ENCODE measurements at regions not wholly inside any gene's neighbourhood (a gene's known extent, or its start where the extent isn't known, plus 50 kb on each side); places are given as distances from the start of the nearest gene placed in this dataset.
A peak's percentile ranks its signal among the peaks of the same experiment; 100 is the strongest.

- peaks cover 22% of the 10 kb centered on the region for H3K4me1 ChIP-seq (ENCODE audit: insufficient read depth)
- H3K4me2 ChIP-seq (ENCODE audit: unreplicated experiment) = no peak overlapping the region
- H3F3A ChIP-seq (ENCODE audit: insufficient read depth) = peaks cover 12% of the 10 kb centered on the region; the same call in 1 of the 2 replicates
- in situ Hi-C loops (cut with MboI) = no loop called here
- H3K36me3 ChIP-seq (ENCODE audit: low read depth) = no peaks in the 10 kb centered on the region
- H3K27ac ChIP-seq = peak overlapping the region; percentile 74
- no peaks in the 10 kb centered on the region for H4K20me1 ChIP-seq (ENCODE audit: insufficient read depth)
- TF ChIP-seq EZH2phosphoT487 (IDR thresholded peaks at IDR 0.05; ENCODE audit: insufficient read depth, low read depth) (no peak), EZH2 (IDR thresholded peaks at IDR 0.05; ENCODE audit: insufficient read depth, poor library complexity, severe bottlenecking) (no peak)
- DNase-seq = no peak
- no peaks in the 10 kb centered on the region for H3K9me3 ChIP-seq (ENCODE audit: low read depth)
- 70 to 80% methylated on average over 2 of the region's 2 CpGs for WGBS, 2 experiments (ENCODE audit: low coverage in 1 of 2, low lambda C conversion rate in 2 of 2, missing lambda C conversion rate in 2 of 2)
- no peak overlapping the region for H3K9ac ChIP-seq
- no peaks in the 10 kb centered on the region for H3K79me2 ChIP-seq (ENCODE audit: insufficient read depth)
- H3K4me3 ChIP-seq = no peak overlapping the region
- H3K27me3 ChIP-seq (replicated peaks; ENCODE audit: insufficient read depth) = no peaks in the 10 kb centered on the region
- peak overlapping the region; percentile 81 for H2AFZ ChIP-seq
- peaks cover 9% of the 10 kb centered on the region for H3K9me2 ChIP-seq (ENCODE audit: insufficient read depth)
Measured at GRCh38 chr2:215870986-215871385, 142.4 kb downstream of the MREG start.

GRCh38 chr2:215870088-215870490, 143.3 kb downstream of the MREG start:
- Histone ChIP-seq H3K27me3 (replicated peaks; ENCODE audit: insufficient read depth) (no peaks in the 10 kb centered on the region), H3K4me1 (ENCODE audit: insufficient read depth) (peaks cover 22% of the 10 kb centered on the region), H3K36me3 (ENCODE audit: low read depth) (no peaks in the 10 kb centered on the region), H3K9me3 (ENCODE audit: low read depth) (no peaks in the 10 kb centered on the region), H3K79me2 (ENCODE audit: insufficient read depth) (no peaks in the 10 kb centered on the region), H3K9ac (peak overlapping the region; percentile 53; the same call in 1 of the 2 replicates), H3F3A (ENCODE audit: insufficient read depth) (peaks cover 12% of the 10 kb centered on the region; the same call in 1 of the 2 replicates), H3K9me2 (ENCODE audit: insufficient read depth) (peaks cover 9% of the 10 kb centered on the region), H3K27ac (peak overlapping the region; percentile 74), H3K4me3 (no peak overlapping the region), H4K20me1 (ENCODE audit: insufficient read depth) (no peaks in the 10 kb centered on the region), H2AFZ (peak overlapping the region; percentile 81), H3K4me2 (ENCODE audit: unreplicated experiment) (peak overlapping the region; percentile 19)
- TF ChIP-seq EZH2 (IDR thresholded peaks at IDR 0.05; ENCODE audit: insufficient read depth, poor library complexity, severe bottlenecking) = no peak
- TF ChIP-seq EZH2phosphoT487 (IDR thresholded peaks at IDR 0.05; ENCODE audit: insufficient read depth, low read depth) = no peak
- WGBS, 2 experiments (ENCODE audit: low coverage in 1 of 2, low lambda C conversion rate in 2 of 2, missing lambda C conversion rate in 2 of 2) = 44 to 49% methylated on average over 3 of the region's 3 CpGs
- peak; percentile 86 for DNase-seq
- in situ Hi-C loops (cut with MboI) = no loop called here

GRCh38 chr2:215868846-215869543, 144.4 kb downstream of the MREG start:
- Histone ChIP-seq H3K27me3 (replicated peaks; ENCODE audit: insufficient read depth) (no peaks in the 10 kb centered on the region), H3K79me2 (ENCODE audit: insufficient read depth) (no peaks in the 10 kb centered on the region), H4K20me1 (ENCODE audit: insufficient read depth) (no peaks in the 10 kb centered on the region), H3K4me2 (ENCODE audit: unreplicated experiment) (no peak overlapping the region), H3K27ac (peak overlapping the region; percentile 74; the same call in 1 of the 2 replicates), H3K36me3 (ENCODE audit: low read depth) (no peaks in the 10 kb centered on the region), H3F3A (ENCODE audit: insufficient read depth) (peaks cover 12% of the 10 kb centered on the region; the same call in 1 of the 2 replicates), H3K4me3 (no peak overlapping the region), H3K9me2 (ENCODE audit: insufficient read depth) (peaks cover 9% of the 10 kb centered on the region), H3K9me3 (ENCODE audit: low read depth) (no peaks in the 10 kb centered on the region), H3K9ac (no peak overlapping the region), H3K4me1 (ENCODE audit: insufficient read depth) (peaks cover 17% of the 10 kb centered on the region), H2AFZ (no peak overlapping the region)
- WGBS, 2 experiments (ENCODE audit: low coverage in 1 of 2, low lambda C conversion rate in 2 of 2, missing lambda C conversion rate in 2 of 2) = 71 to 73% methylated on average over 4 of the region's 4 CpGs
- TF ChIP-seq EZH2 (IDR thresholded peaks at IDR 0.05; ENCODE audit: insufficient read depth, poor library complexity, severe bottlenecking) (no peak), EZH2phosphoT487 (IDR thresholded peaks at IDR 0.05; ENCODE audit: insufficient read depth, low read depth) (no peak)
- no peak for DNase-seq
- in situ Hi-C loops (cut with MboI) = no loop called here

GRCh38 chr2:215866606-215867005, 146.7 kb downstream of the MREG start:
- Histone ChIP-seq H2AFZ (no peak overlapping the region), H3K9ac (no peak overlapping the region), H3K9me3 (ENCODE audit: low read depth) (no peaks in the 10 kb centered on the region), H3K27me3 (replicated peaks; ENCODE audit: insufficient read depth) (no peaks in the 10 kb centered on the region), H4K20me1 (ENCODE audit: insufficient read depth) (no peaks in the 10 kb centered on the region), H3K4me2 (ENCODE audit: unreplicated experiment) (no peak overlapping the region), H3K4me1 (ENCODE audit: insufficient read depth) (peaks cover 17% of the 10 kb centered on the region), H3K79me2 (ENCODE audit: insufficient read depth) (no peaks in the 10 kb centered on the region), H3K36me3 (ENCODE audit: low read depth) (no peaks in the 10 kb centered on the region), H3K4me3 (no peak overlapping the region), H3K9me2 (ENCODE audit: insufficient read depth) (peaks cover 9% of the 10 kb centered on the region; the same call in 1 of the 2 replicates), H3F3A (ENCODE audit: insufficient read depth) (peaks cover 12% of the 10 kb centered on the region; the same call in 1 of the 2 replicates), H3K27ac (no peak overlapping the region)
- in situ Hi-C loops (cut with MboI) = no loop called here
- 90 to 100% methylated on average over 2 of the region's 2 CpGs for WGBS, 2 experiments (ENCODE audit: low coverage in 1 of 2, low lambda C conversion rate in 2 of 2, missing lambda C conversion rate in 2 of 2)
- DNase-seq = no peak
- TF ChIP-seq EZH2 (IDR thresholded peaks at IDR 0.05; ENCODE audit: insufficient read depth, poor library complexity, severe bottlenecking) (no peak), EZH2phosphoT487 (IDR thresholded peaks at IDR 0.05; ENCODE audit: insufficient read depth, low read depth) (no peak)
